Psoas muscle (tissue), 7 donors: ENCODE measurements at regions not wholly inside any gene's neighbourhood (a gene's known extent, or its start where the extent isn't known, plus 50 kb on each side); places are given as distances from the start of the nearest gene placed in this dataset.

Source experiments
- ATAC-seq, 4 donors: fragments of 200-7000 bp; cut with Tn5 transposase; one replicate each; pipeline ENCODE4 v1.9.1; 2020; ENCODE audit warnings: moderate library complexity in 3 of 4, mild to moderate bottlenecking in 2 of 4
- DNase-seq, 2 donors: peaks; one replicate each; pipeline ENCODE4 v3.0.0-alpha.2; 2020
- H3K27ac ChIP-seq: fragments of 200-600 bp; one replicate; pipeline ENCODE4 v1.8.0; 2022
- H3K27me3 ChIP-seq, 3 donors: fragments of 200-600 bp in 1 of 3; one replicate each; pipeline versions ENCODE4 v1.6.1 to v1.8.0; 2013 to 2022; ENCODE audit warnings: low read length in 2 of 3, mild to moderate bottlenecking in 2 of 3, moderate library complexity in 1 of 3; ENCODE audit not compliant: insufficient read depth in 3 of 3
- H3K36me3 ChIP-seq, 2 donors: fragments of 200-600 bp in 1 of 2; one replicate each; pipeline versions ENCODE4 v1.6.1 to v1.8.0; 2013 to 2022; ENCODE audit warnings: low read depth in 1 of 2, mild to moderate bottlenecking in 1 of 2, moderate library complexity in 1 of 2; ENCODE audit not compliant: insufficient read depth in 1 of 2
- H3K4me1 ChIP-seq: fragments of 200-600 bp; one replicate; pipeline ENCODE4 v1.8.0; 2022
- H3K4me3 ChIP-seq: fragments of 200-600 bp; one replicate; pipeline ENCODE4 v1.8.0; 2022; ENCODE audit warnings: mild to moderate bottlenecking
- H3K9me3 ChIP-seq: fragments of 200-600 bp; one replicate; pipeline ENCODE4 v1.8.0; 2022
- CTCF ChIP-seq: fragments of 200-600 bp; IDR thresholded peaks from one replicate; pipeline ENCODE4 v1.8.0; 2022; ENCODE audit warnings: antibody characterized with exemption
- WGBS, 3 donors: extraction: QIAGEN DNeasy Blood & Tissue Kit; methylation state at CpG; one replicate each; pipeline versions ENCODE4 v1.1.6 to v1.1.7; 2013; 5-methylcytosine and 5-hydroxymethylcytosine counted together
- intact Hi-C, 2 donors: fragments of 100-400 bp; cut with DNase I; formaldehyde crosslinking; loops; one replicate each; pipeline versions ENCODE4 v1.11.0 to v1.14.2; 2022
- donor health status: healthy with polysubstance abuse.
- donor health status: DM: no; HTN: no; CAD: no; lungs with moderate emphysema.
- donor health status: Bipolar disorder and iron deficiency.
- donor health status: healthy.
- donor health status: DM: yes; HTN: yes; CAD: no.
- donor health status: DM: no; HTN: no; CAD: no.
- donor health status: DM: yes; HTN: yes; CAD: no.

DNA sequence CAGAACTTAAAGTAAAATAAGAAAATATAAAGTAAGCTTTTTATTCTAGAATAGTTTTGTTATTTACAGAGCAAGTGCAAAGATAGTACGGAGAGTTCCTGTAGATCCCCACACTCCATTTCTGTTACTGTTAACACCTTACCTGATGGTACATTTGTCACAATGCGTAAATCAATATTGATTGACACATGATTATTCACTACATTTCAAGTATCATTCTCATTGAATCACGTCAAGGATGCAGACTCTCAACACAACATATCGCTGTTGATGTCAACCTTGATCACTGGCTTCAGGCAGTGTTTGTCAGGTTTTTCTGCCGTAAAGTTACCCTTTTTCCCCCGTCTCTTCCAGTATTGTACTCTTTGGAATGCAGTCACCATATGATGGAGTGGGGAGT lies 64.2 kb upstream of the WSCD1 start:
- H3K36me3 ChIP-seq: no peaks in the 10 kb centered on the region
- H3K9me3 ChIP-seq: no peaks in the 10 kb centered on the region
- TF ChIP-seq CTCF: no peak
- no peak for DNase-seq
- H3K4me1 ChIP-seq: no peaks in the 10 kb centered on the region
- no peak for ATAC-seq
- intact Hi-C loops: no loop called here
- H3K27me3 ChIP-seq: no peaks in the 10 kb centered on the region
- 77 to 94% (median 92%) methylated on average over 6 of the region's 6 CpGs for WGBS, 3 donors
- H3K27ac ChIP-seq: no peak overlapping the region
- H3K4me3 ChIP-seq: no peak overlapping the region

DNA sequence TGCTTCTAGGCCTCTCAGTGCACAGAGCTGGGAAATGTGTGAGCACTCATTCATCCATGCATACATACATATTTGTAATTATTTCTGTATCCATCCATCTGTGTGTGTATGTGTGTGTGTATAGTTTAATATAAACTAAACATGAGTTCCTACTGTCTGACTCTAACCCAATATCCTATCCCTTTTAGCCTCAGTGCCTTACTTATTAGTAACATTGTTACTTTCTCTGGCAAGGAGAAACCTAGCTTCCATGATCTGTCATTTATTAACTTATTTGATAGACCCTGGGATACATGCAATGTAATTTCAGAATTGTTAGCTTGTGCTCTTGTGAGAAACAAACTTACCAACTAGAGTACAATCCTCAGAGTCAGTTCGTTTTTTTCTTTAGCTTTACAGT lies 59.0 kb upstream of the WSCD1 start:
- H3K36me3 ChIP-seq: no peaks in the 10 kb centered on the region
- no peaks in the 10 kb centered on the region for H3K4me1 ChIP-seq
- DNase-seq: no peak
- no peaks in the 10 kb centered on the region for H3K27me3 ChIP-seq
- H3K9me3 ChIP-seq: no peaks in the 10 kb centered on the region
- no peak overlapping the region for H3K4me3 ChIP-seq
- ATAC-seq: no peak
- intact Hi-C loops: no loop called here
- TF ChIP-seq CTCF: no peak
- 71 to 80% (median 79%) methylated on average over 1 of the region's 1 CpG for WGBS, 3 donors
- H3K27ac ChIP-seq: no peak overlapping the region

- intact Hi-C loops: no loop called here
- H3K27ac ChIP-seq: no peak overlapping the region
- ATAC-seq (no peak), DNase-seq (no peak)
- no peak overlapping the region for H3K4me3 ChIP-seq
- H3K9me3 ChIP-seq: no peaks in the 10 kb centered on the region
- H3K4me1 ChIP-seq: no peaks in the 10 kb centered on the region
- 79 to 95% (median 92%) methylated on average over 1 of the region's 1 CpG for WGBS, 3 donors
- H3K36me3 ChIP-seq: no peaks in the 10 kb centered on the region
- no peaks in the 10 kb centered on the region for H3K27me3 ChIP-seq
- TF ChIP-seq CTCF: no peak
Observed at GRCh38 chr17:6018788-6019187, 51.4 kb upstream of the WSCD1 start.

- WGBS, 3 donors: 71 to 79% (median 76%) methylated on average over 6 of the region's 6 CpGs
- intact Hi-C loops: no loop called here
- ATAC-seq (no peak), DNase-seq (no peak)
- Histone ChIP-seq H3K4me1 (no peaks in the 10 kb centered on the region), H3K9me3 (no peaks in the 10 kb centered on the region), H3K4me3 (no peak overlapping the region), H3K27me3 (no peaks in the 10 kb centered on the region), H3K27ac (no peak overlapping the region), H3K36me3 (no peaks in the 10 kb centered on the region)
- TF ChIP-seq CTCF: no peak
Observed at GRCh38 chr17:6019959-6020358, 50.2 kb upstream of the WSCD1 start.

DNA sequence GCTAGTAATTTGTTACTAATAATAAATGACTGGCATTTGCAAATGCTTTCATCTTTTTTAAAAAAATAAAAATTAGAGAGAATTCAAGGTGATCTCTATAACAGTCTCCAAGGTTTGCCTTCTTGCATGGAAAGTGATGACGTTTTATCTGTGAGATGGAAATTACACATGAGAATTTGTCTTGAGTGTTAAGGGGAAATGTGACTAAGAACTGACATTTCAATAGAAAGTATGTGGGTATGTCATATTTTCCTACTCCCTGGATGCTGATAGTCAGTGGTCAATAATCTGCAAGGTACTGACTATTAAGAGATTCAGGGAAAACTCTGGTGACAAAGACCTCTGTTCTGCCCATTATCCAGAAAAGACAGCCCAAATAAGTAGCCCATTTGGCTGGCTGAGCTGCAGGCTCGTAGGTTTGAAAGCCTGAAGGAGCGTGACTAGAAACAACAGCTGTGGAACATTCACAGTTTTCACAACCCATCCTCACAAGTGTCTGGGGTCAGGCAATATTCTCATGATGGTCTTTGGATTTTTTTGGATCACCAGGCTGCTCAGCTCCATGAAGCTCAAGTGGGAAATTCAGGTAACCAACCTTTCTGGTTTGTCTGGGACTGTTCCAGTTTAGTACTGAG lies 49.7 kb upstream of the WSCD1 start:
- Histone ChIP-seq H3K4me1 (no peaks in the 10 kb centered on the region), H3K27ac (no peak overlapping the region), H3K9me3 (no peaks in the 10 kb centered on the region), H3K4me3 (no peak overlapping the region), H3K36me3 (no peaks in the 10 kb centered on the region), H3K27me3 (no peaks in the 10 kb centered on the region)
- ATAC-seq: no peak
- TF ChIP-seq CTCF: no peak
- WGBS, 3 donors: 41 to 52% (median 48%) methylated on average over 3 of the region's 3 CpGs
- no peak for DNase-seq
- intact Hi-C loops: no loop called here
